GM19239 (cell line): ENCODE measurements at regions not wholly inside any gene's neighbourhood (a gene's known extent, or its start where the extent isn't known, plus 50 kb on each side); places are given as distances from the start of the nearest gene placed in this dataset.

Experiments used
- DNase-seq: peaks from one replicate; pipeline ENCODE4 v3.0.0; 2011; ENCODE audit warnings: low spot score; ENCODE audit not compliant: insufficient read length
- FAIRE-seq: peaks from 2 replicates; lab custom pipeline; 2011; peaks lifted over from hg19 to GRCh38; lab: Jason Lieb, UNC

GRCh38 chr7:10181996-10182395, 791.7 kb upstream of the PHF14 start:
- FAIRE-seq (no peak), DNase-seq (no peak)

DNA sequence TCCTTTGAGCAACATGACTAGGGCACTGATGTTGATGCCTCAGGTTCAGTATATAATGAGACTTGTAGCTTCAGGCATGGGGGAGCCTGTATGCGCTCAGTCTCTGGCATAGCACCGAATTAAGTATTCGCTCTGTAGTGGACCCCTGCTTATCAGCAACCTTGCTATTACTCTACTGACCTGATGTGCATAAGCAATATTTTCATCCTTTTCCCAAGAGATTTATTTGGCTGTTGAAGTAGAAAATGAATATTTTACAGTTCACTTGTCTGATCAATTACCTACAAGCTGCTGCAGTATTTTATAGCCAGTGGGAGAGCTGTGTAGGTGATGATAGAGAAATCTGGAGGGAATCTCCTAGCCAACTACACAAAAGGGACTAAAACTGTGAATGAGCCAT, 781.6 kb upstream of the PHF14 start:
- no peak for DNase-seq

GRCh38 chr7:10205696-10206095, 768.0 kb upstream of the PHF14 start:
- DNase-seq, result no peak
- no peak for FAIRE-seq

More for the DNA sequence above, 781.6 kb upstream of the PHF14 start:
- FAIRE-seq, result no peak

DNA sequence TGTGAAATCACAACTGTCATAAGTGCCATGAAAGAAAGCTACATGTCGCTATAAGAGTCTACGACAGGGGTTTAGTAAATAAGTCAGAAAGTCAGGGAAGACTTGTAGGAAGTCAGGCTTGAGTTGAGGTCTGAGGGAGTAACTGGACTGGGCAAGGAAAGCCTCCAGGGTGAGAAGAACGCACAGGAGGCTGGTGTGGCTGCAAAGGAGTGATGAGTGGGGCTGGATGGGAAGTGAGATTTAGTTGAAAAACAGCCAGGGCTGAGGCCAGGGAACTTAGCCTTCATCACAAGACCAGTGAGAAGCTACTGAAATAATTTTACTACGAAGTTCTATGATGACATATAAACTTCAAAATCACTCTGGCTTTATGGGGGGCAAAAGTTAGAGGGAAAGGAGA, 763.7 kb upstream of the PHF14 start:
- no peak for DNase-seq
- FAIRE-seq, result no peak

GRCh38 chr7:10211016-10211415, 762.7 kb upstream of the PHF14 start:
- DNase-seq (no peak), FAIRE-seq (no peak)

GRCh38 chr7:10211861-10212260, 761.8 kb upstream of the PHF14 start:
- FAIRE-seq (no peak), DNase-seq (no peak)

DNA sequence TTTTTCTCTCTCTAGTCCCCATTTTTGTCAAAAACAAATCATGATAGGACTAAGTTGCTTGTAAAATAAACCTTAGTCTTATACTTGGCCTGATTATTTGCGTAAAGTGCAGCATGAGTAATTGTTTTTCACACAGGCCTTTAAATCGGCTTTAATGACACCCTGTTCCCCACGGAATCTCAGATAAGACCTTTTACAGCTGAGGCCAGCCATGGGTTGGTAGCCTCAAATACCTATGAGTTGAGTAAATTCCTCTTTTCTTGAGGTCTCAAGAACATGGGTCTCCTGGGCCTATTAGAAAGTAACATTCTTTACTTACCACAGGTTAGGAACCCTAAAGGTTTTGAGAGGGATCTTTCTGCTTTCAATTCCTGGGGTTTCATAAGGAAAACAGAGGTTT, 761.0 kb upstream of the PHF14 start:
- FAIRE-seq, result no peak
- DNase-seq, result no peak

GRCh38 chr7:10216462-10216861, 757.2 kb upstream of the PHF14 start:
- DNase-seq, result no peak
- FAIRE-seq, result no peak

- no peak for FAIRE-seq
- DNase-seq, result no peak
Measured at GRCh38 chr7:10221084-10221483, 752.6 kb upstream of the PHF14 start.

DNA sequence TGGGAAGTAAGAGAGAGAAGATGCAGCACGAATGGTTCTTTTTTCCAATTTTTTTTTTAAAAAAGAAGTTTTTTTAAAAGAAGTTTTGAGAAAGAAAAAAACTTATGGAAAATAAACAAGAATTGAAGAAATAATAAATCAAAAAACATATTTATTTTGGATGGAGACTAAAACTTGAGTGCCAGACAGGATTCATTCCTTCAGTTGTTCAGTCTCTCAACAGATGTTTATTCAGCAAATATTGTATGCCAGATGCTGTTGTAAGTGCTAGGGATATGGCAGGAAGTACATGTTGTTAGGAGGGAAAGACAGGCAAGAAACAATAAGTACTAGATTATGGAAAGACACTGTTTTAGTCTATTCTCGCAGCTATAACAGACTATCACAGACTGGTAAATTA, 750.7 kb upstream of the PHF14 start:
- DNase-seq, result no peak
- FAIRE-seq, result no peak

GRCh38 chr7:10225275-10225674, 748.4 kb upstream of the PHF14 start:
- DNase-seq (no peak), FAIRE-seq (no peak)

DNA sequence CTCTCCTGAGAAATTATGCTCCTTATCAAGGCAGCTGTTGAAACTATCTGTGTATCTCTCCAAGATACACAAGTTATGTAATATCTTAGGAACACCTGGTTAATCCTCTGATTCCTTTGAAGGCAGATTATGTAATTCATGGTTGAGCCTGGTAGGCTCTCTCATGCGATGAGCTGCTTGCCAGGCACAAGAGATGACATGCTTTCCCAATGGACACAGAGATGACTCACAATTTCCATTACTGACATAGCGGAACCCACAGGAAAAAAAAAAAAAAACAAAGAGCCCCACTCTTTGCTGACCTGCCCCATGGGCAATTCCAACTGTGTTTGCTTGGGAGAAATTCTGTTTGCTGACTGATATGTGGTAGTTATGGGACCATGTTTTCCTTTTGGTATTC, 736.4 kb upstream of the PHF14 start:
- no peak for FAIRE-seq
- no peak for DNase-seq

DNA sequence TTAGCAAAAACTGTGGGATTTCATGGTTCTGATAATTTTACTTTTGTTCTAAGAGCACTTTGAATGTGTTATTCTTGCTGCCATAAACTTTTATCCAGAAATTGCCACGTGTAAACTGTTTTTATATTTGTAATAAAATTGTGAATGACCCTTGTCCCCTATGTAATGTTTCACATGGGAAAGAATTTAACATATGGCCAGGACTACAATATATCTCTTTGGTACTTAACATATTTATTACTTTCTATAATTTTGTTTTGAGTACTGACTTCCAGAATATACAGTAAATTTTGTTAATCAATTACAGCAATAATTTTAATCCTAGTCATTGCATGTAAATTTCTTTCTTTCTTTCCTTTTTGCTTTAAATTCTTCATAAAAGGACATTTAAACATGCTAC, 735.0 kb upstream of the PHF14 start:
- DNase-seq (no peak), FAIRE-seq (no peak)

- FAIRE-seq (no peak), DNase-seq (no peak)
Measured at GRCh38 chr7:10239695-10240345, 733.9 kb upstream of the PHF14 start.

GRCh38 chr7:10245406-10245805, 728.3 kb upstream of the PHF14 start:
- DNase-seq, result no peak
- FAIRE-seq, result no peak

- DNase-seq (no peak), FAIRE-seq (no peak)
Measured at GRCh38 chr7:10257438-10257837, 716.2 kb upstream of the PHF14 start.

DNA sequence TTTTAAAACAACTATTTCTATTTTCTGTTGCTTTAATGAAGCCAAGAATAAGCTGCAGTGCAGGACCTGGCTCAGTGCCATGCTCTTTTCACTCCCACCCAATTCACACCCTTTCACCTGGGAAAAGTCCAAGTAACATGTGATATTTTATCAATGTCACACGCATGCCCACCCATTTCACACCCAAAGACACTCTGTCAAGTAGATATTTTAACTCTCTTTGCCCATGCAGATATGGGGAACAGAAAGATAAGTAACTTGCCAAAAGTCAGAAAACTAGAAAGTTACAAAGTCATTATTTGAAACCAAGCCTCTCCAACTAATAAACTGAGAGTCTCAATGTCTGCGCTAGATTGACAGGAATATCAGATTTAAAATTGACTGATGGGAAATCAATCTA, 706.7 kb upstream of the PHF14 start:
- DNase-seq, result no peak
- FAIRE-seq, result no peak

GRCh38 chr7:10268034-10268433, 705.6 kb upstream of the PHF14 start:
- FAIRE-seq, result no peak
- DNase-seq, result no peak

GRCh38 chr7:10282909-10283308, 690.8 kb upstream of the PHF14 start:
- no peak for DNase-seq
- FAIRE-seq, result no peak

GRCh38 chr7:10284001-10284400, 689.7 kb upstream of the PHF14 start:
- DNase-seq, result no peak
- FAIRE-seq, result no peak

GRCh38 chr7:10299384-10299783, 674.3 kb upstream of the PHF14 start:
- no peak for FAIRE-seq
- DNase-seq, result no peak

GRCh38 chr7:10300577-10300976, 673.1 kb upstream of the PHF14 start:
- FAIRE-seq (no peak), DNase-seq (no peak)

DNA sequence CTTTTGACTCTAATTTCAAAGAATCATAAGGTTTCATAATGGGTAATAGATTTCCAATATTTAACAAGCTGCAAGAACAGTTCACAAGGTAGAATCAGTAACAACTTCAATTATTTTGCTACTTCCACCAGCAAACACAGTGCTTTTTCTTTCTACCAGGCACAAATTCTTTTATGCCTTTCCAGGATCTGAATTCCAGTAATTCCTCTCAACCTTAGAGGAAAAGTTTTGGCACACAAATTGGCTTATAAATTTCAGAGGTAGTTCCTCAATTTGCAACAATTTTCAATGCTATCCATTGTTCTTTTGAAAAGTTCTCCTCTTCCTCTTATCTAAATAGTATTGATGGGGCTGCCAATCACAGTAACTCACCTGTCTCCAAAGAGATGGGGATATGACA, 665.4 kb upstream of the PHF14 start:
- FAIRE-seq (no peak), DNase-seq (no peak)
